B cell (primary cell): ENCODE measurements at regions not wholly inside any gene's neighbourhood (a gene's known extent, or its start where the extent isn't known, plus 50 kb on each side); places are given as distances from the start of the nearest gene placed in this dataset.

Source experiments
- ATAC-seq: fragments of 200-7000 bp; cut with Tn5 transposase; one replicate; pipeline ENCODE4 v1.10.0; 2021; ENCODE audit warnings: low read depth, mild to moderate bottlenecking, moderate number of reproducible peaks, moderate library complexity
- CTCF ChIA-PET: fragments of 350-600 bp; sonication (Branson Sonifier 250); formaldehyde crosslinking; loops from one replicate; lab custom pipeline; 2021; ENCODE audit warnings: antibody characterized with exemption, inconsistent platforms; lab: Charles Lee
- POLR2A ChIA-PET: fragments of 350-600 bp; sonication (Branson Sonifier 250); formaldehyde crosslinking; loops from one replicate; lab custom pipeline; 2021; ENCODE audit warnings: antibody characterized with exemption; lab: Charles Lee
- DNase-seq: peaks from one replicate; pipeline ENCODE4 v3.0.0; 2013
- H2AFZ ChIP-seq: 2 replicates; pipeline ENCODE4 v1.6.1; 2012; ENCODE audit warnings: mild to moderate bottlenecking, low read depth, low read length; ENCODE audit not compliant: insufficient read depth, poor library complexity, severe bottlenecking
- H3K27ac ChIP-seq, 2 donors: 1 replicate in 1 of 2; 2 replicates in 1 of 2; pipeline ENCODE4 v1.5.1; 2012 to 2013; ENCODE audit warnings: low read length in 2 of 2, mild to moderate bottlenecking in 2 of 2, moderate library complexity in 1 of 2
- H3K27me3 ChIP-seq, 4 experiments: fragments of 200-600 bp in 1 of 4; sonication (generic) in 1 of 4; replicated peaks in 1 of 4; 1 replicate in 2 of 4; 2 replicates in 2 of 4; pipeline versions ENCODE4 v1.6.1 to v1.7.0; 2013 to 2016; ENCODE audit warnings: low read length in 3 of 4, mild to moderate bottlenecking in 2 of 4, mixed read lengths in 1 of 4, moderate library complexity in 1 of 4; ENCODE audit not compliant: insufficient read depth in 4 of 4, control insufficient read depth in 3 of 4; ENCODE audit errors: control extremely low read depth in 1 of 4
- H3K36me3 ChIP-seq, 2 experiments: replicated peaks in 1 of 2; 1 replicate in 1 of 2; 2 replicates in 1 of 2; pipeline versions ENCODE4 v1.6.1 to v1.7.1; 2013; ENCODE audit warnings: low read length in 1 of 2; ENCODE audit not compliant: insufficient read depth in 2 of 2, control insufficient read depth in 1 of 2; ENCODE audit errors: control extremely low read depth in 1 of 2, extremely low read depth in 1 of 2
- H3K4me1 ChIP-seq, 2 donors: fragments of 200-600 bp in 1 of 2; sonication (generic) in 1 of 2; 1 replicate in 1 of 2; 2 replicates in 1 of 2; pipeline versions ENCODE4 v1.5.1 to v1.6.1; 2013 to 2017; ENCODE audit warnings: low read length in 2 of 2; ENCODE audit not compliant: control insufficient read depth in 2 of 2, insufficient read depth in 2 of 2
- H3K4me2 ChIP-seq: replicated peaks from 2 replicates; pipeline ENCODE3; 2012; ENCODE audit warnings: mild to moderate bottlenecking, low read depth, low read length; ENCODE audit not compliant: poor library complexity, severe bottlenecking
- H3K4me3 ChIP-seq, 5 experiments: fragments of 200-600 bp in 1 of 5; sonication (generic) in 1 of 5; 1 replicate in 3 of 5; 2 replicates in 2 of 5; pipeline versions ENCODE4 v1.5.1 to v1.7.0; 2011 to 2016; ENCODE audit warnings: low read length in 4 of 5, mild to moderate bottlenecking in 4 of 5, low read depth in 2 of 5, control low read depth in 1 of 5, moderate library complexity in 1 of 5; ENCODE audit not compliant: insufficient read depth in 1 of 5; ENCODE audit errors: control extremely low read depth in 1 of 5, extremely low read depth in 1 of 5
- H3K79me2 ChIP-seq: fragments of 200-600 bp; sonication (generic); one replicate; pipeline ENCODE4 v1.6.0; 2016; ENCODE audit warnings: low read length; ENCODE audit not compliant: control insufficient read depth, insufficient read depth
- H3K9ac ChIP-seq: fragments of 200-600 bp; sonication (generic); 2 replicates; pipeline ENCODE4 v1.6.1; 2017; ENCODE audit warnings: mild to moderate bottlenecking, low read length, moderate library complexity
- H3K9me3 ChIP-seq, 3 donors: one replicate each; pipeline versions ENCODE4 v1.6.1 to v1.7.1; 2013; ENCODE audit warnings: low read length in 2 of 3; ENCODE audit not compliant: control insufficient read depth in 2 of 3, insufficient read depth in 1 of 3; ENCODE audit errors: control extremely low read depth in 1 of 3
- H4K20me1 ChIP-seq: 2 replicates; pipeline ENCODE4 v1.6.0; 2012; ENCODE audit warnings: mild to moderate bottlenecking, low read length; ENCODE audit not compliant: insufficient read depth, control insufficient read depth, poor library complexity, severe bottlenecking
- H3K27ac Mint-ChIP-seq: one replicate; pipeline ENCODE4 v1.8.0; 2021; ENCODE audit warnings: mixed read lengths
- H3K27me3 Mint-ChIP-seq: one replicate; pipeline ENCODE4 v1.8.0; 2021; ENCODE audit warnings: mixed read lengths
- H3K4me1 Mint-ChIP-seq: one replicate; pipeline ENCODE4 v1.8.0; 2021; ENCODE audit warnings: mixed read lengths
- H3K4me3 Mint-ChIP-seq: one replicate; pipeline ENCODE4 v1.8.0; 2021; ENCODE audit warnings: mixed read lengths
- H3K9me3 Mint-ChIP-seq: one replicate; pipeline ENCODE4 v1.8.0; 2022; ENCODE audit warnings: mixed read lengths; ENCODE audit not compliant: insufficient read depth
- CTCF ChIP-seq: fragments of 200-600 bp; IDR thresholded peaks from one replicate; pipeline ENCODE4 v1.8.0; 2022; ENCODE audit warnings: antibody characterized with exemption, mild to moderate bottlenecking
- EZH2 ChIP-seq: IDR thresholded peaks from 2 replicates; pipeline ENCODE4 v1.6.1; 2012; ENCODE audit warnings: borderline replicate concordance, low read depth, mild to moderate bottlenecking, moderate library complexity, low read length; ENCODE audit not compliant: insufficient read depth, poor library complexity, severe bottlenecking
- WGBS: methylation state at CpG from one replicate; pipeline ENCODE4 v1.1.5; 2013; ENCODE audit warnings: missing lambda C conversion rate; ENCODE audit not compliant: insufficient coverage; 5-methylcytosine and 5-hydroxymethylcytosine counted together
- intact Hi-C: fragments of 100-400 bp; cut with micrococcal nuclease; formaldehyde crosslinking; loops from one replicate; pipeline ENCODE4 v1.10.0; 2022

- Histone ChIP-seq H3K9me3 (peaks cover 0 to 7% (median 0%) of the 10 kb centered on the region in 3 donors), H3K79me2 (no peaks in the 10 kb centered on the region), H3K36me3 (no peaks in the 10 kb centered on the region), H3K4me3 (no peak overlapping the region), H2AFZ (no peak overlapping the region), H3K9ac (no peak overlapping the region), H3K27me3 (no peaks in the 10 kb centered on the region), H3K4me2 (no peak overlapping the region), H4K20me1 (no peaks in the 10 kb centered on the region), H3K4me1 (no peaks in the 10 kb centered on the region), H3K27ac (no peak overlapping the region)
- POLR2A ChIA-PET: no interaction called here
- TF ChIP-seq CTCF (no peak), EZH2 (no peak)
- DNase-seq (no peak), ATAC-seq (no peak)
- Mint-ChIP-seq H3K4me3 (no peak overlapping the region), H3K4me1 (no peaks in the 10 kb centered on the region), H3K27me3 (no peaks in the 10 kb centered on the region), H3K27ac (no peak overlapping the region), H3K9me3 (no peaks in the 10 kb centered on the region)
- 100% methylated on average over 2 of the region's 5 CpGs for WGBS
- intact Hi-C loops: no loop called here
- CTCF ChIA-PET: no interaction called here
Observed at GRCh38 chr7:68744036-68744435, 854.2 kb upstream of the AUTS2 start.

GRCh38 chr7:68748934-68749900 lies 849.1 kb upstream of the AUTS2 start:
- Histone ChIP-seq H3K27me3 (no peaks in the 10 kb centered on the region), H3K9ac (no peak overlapping the region), H3K4me1 (no peaks in the 10 kb centered on the region), H3K36me3 (no peaks in the 10 kb centered on the region), H3K4me3 (no peak overlapping the region), H3K4me2 (no peak overlapping the region), H3K79me2 (no peaks in the 10 kb centered on the region), H3K27ac (no peak overlapping the region), H3K9me3 (peaks cover 0 to 7% (median 0%) of the 10 kb centered on the region in 3 donors), H2AFZ (no peak overlapping the region), H4K20me1 (no peaks in the 10 kb centered on the region)
- Mint-ChIP-seq H3K9me3 (peaks cover 3% of the 10 kb centered on the region), H3K4me3 (no peak overlapping the region), H3K27me3 (no peaks in the 10 kb centered on the region), H3K4me1 (no peaks in the 10 kb centered on the region), H3K27ac (no peak overlapping the region)
- ChIA-PET CTCF (no interaction called here), POLR2A (no interaction called here)
- TF ChIP-seq CTCF (no peak), EZH2 (no peak)
- no peak for ATAC-seq
- intact Hi-C loops: no loop called here
- DNase-seq: no peak
- 82% methylated on average over 9 of the region's 14 CpGs for WGBS
